Caco-2 (cell line): ENCODE measurements at regions not wholly inside any gene's neighbourhood (a gene's known extent, or its start where the extent isn't known, plus 50 kb on each side); places are given as distances from the start of the nearest gene placed in this dataset.
A peak's percentile ranks its signal among the peaks of the same experiment; 100 is the strongest.

Experiments used
- BruUV-seq: library from RNA; stranded (reverse); fragments of 400-500 nt; replicated peaks from 2 replicates; lab custom pipeline; 2021; lab: Mats Ljungman, UMichigan
- CTCF ChIA-PET: fragments of 300-600 bp; sonication (Branson Sonifier 250); formaldehyde crosslinking; loops from one replicate; lab custom pipeline; 2022; ENCODE audit warnings: antibody characterized with exemption; lab: Charles Lee
- POLR2A ChIA-PET: fragments of 300-600 bp; sonication (Branson Sonifier 250); formaldehyde crosslinking; loops from one replicate; lab custom pipeline; 2022; ENCODE audit warnings: antibody characterized with exemption; lab: Charles Lee
- DNase-seq, 2 experiments: peaks; one replicate each; pipeline versions ENCODE4 v3.0.0 to v3.0.0-alpha.2; 2020 to 2022
- H3K27me3 ChIP-seq: replicated peaks from 2 replicates; pipeline ENCODE4 v1.6.0; 2011; ENCODE audit warnings: low read length; ENCODE audit not compliant: control insufficient read depth, insufficient read depth
- H3K36me3 ChIP-seq: 2 replicates; pipeline ENCODE4 v1.5.1; 2011; ENCODE audit warnings: low read length; ENCODE audit not compliant: control insufficient read depth, insufficient read depth
- H3K4me1 ChIP-seq: fragments of 250-450 bp; sonication (Bioruptor Pico); 2 replicates; pipeline ENCODE4 v1.5.1; 2020; ENCODE audit warnings: mild to moderate bottlenecking
- H3K4me3 ChIP-seq: 2 replicates; pipeline ENCODE4 v1.5.1; 2011; ENCODE audit warnings: low read depth, mild to moderate bottlenecking, control low read depth, low read length
- H3K9me3 ChIP-seq: fragments of 250-450 bp; sonication (Bioruptor Pico); 2 replicates; pipeline ENCODE4 v1.5.1; 2020; ENCODE audit warnings: mild to moderate bottlenecking, moderate library complexity
- H3K27ac Mint-ChIP-seq: one replicate; pipeline ENCODE4 v1.8.0; 2022; ENCODE audit warnings: mixed read lengths; ENCODE audit not compliant: unreplicated experiment
- H3K27me3 Mint-ChIP-seq: one replicate; pipeline ENCODE4 v1.8.0; 2022; ENCODE audit warnings: mixed read lengths; ENCODE audit not compliant: insufficient read depth, unreplicated experiment
- H3K36me3 Mint-ChIP-seq: one replicate; pipeline ENCODE4 v1.8.0; 2022; ENCODE audit warnings: mild to moderate bottlenecking, mixed read lengths; ENCODE audit not compliant: insufficient read depth, unreplicated experiment
- H3K4me1 Mint-ChIP-seq: one replicate; pipeline ENCODE4 v1.8.0; 2022; ENCODE audit warnings: low read depth, mixed read lengths; ENCODE audit not compliant: unreplicated experiment
- H3K4me3 Mint-ChIP-seq: one replicate; pipeline ENCODE4 v1.8.0; 2022; ENCODE audit warnings: mild to moderate bottlenecking, moderate library complexity, mixed read lengths; ENCODE audit not compliant: unreplicated experiment
- H3K9me3 Mint-ChIP-seq: one replicate; pipeline ENCODE4 v1.8.0; 2022; ENCODE audit warnings: mixed read lengths; ENCODE audit not compliant: unreplicated experiment
- intact Hi-C: fragments of 100-400 bp; cut with micrococcal nuclease; formaldehyde crosslinking; loops from one replicate; pipeline ENCODE4 v1.10.0; 2022; ENCODE audit not compliant: unreplicated experiment
- TF ChIP-seq, protein P1 (sequence below), 2 experiments: fragments of 200-600 bp in 1 of 2; IDR thresholded peaks; 1 replicate in 1 of 2; 2 replicates in 1 of 2; pipeline versions ENCODE4 v1.5.1 to v1.8.0; 2011 to 2022; ENCODE audit warnings: antibody characterized with exemption in 1 of 2, control low read depth in 1 of 2, inconsistent platforms in 1 of 2, low read depth in 1 of 2, low read length in 1 of 2, mild to moderate bottlenecking in 1 of 2, moderate library complexity in 1 of 2; ENCODE audit not compliant: insufficient read depth in 1 of 2, severe bottlenecking in 1 of 2, unreplicated experiment in 1 of 2

DNA sequence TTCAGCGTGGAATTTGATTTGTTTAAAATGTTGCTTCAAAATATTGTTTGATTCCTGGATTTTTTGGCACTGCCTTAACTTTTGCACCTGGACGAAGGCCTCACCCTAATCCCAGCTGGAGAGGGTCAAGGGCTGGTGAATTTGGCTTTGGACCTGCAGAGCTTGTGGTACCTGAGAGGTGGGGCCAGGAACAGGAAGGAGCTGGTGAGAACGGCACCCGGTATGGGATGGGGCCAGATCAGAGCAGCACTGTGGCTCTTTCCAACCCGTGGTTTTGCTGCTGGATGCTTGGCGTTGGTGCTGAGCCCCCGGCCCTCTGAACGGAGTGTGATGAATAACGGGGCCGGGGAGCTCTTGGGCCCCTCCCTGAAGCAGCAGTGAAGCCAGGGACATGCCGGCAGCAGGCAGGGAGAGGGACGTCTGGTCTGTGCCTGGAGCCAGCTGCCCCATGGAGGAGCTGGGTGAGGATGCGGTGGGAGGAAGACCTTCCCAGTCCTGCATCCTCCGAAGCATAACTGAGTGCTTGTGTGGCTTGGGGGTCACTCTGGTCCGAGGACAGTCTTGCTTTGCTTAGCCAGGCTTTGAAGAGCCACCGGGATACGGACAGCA, 275.4 kb downstream of the SEC14L1 start:
- Mint-ChIP-seq H3K27me3 (no peaks in the 10 kb centered on the region), H3K36me3 (peaks cover 22% of the 10 kb centered on the region), H3K27ac (peak overlapping the region; percentile 39), H3K9me3 (no peaks in the 10 kb centered on the region), H3K4me3 (no peak overlapping the region), H3K4me1 (peaks cover 12% of the 10 kb centered on the region)
- TF ChIP-seq, protein P1, sequence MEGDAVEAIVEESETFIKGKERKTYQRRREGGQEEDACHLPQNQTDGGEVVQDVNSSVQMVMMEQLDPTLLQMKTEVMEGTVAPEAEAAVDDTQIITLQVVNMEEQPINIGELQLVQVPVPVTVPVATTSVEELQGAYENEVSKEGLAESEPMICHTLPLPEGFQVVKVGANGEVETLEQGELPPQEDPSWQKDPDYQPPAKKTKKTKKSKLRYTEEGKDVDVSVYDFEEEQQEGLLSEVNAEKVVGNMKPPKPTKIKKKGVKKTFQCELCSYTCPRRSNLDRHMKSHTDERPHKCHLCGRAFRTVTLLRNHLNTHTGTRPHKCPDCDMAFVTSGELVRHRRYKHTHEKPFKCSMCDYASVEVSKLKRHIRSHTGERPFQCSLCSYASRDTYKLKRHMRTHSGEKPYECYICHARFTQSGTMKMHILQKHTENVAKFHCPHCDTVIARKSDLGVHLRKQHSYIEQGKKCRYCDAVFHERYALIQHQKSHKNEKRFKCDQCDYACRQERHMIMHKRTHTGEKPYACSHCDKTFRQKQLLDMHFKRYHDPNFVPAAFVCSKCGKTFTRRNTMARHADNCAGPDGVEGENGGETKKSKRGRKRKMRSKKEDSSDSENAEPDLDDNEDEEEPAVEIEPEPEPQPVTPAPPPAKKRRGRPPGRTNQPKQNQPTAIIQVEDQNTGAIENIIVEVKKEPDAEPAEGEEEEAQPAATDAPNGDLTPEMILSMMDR (IDR thresholded peaks at IDR 0.05; ENCODE audit: insufficient read depth in 1 of 2, low read depth in 1 of 2, low read length in 1 of 2, severe bottlenecking in 1 of 2, unreplicated experiment in 1 of 2) = no peak
- no TSS peak for BruUV-seq
- Histone ChIP-seq H3K4me1 (peaks cover 41% of the 10 kb centered on the region), H3K9me3 (no peaks in the 10 kb centered on the region), H3K27me3 (no peaks in the 10 kb centered on the region), H3K36me3 (no peaks in the 10 kb centered on the region; the same call in 1 of the 2 replicates), H3K4me3 (no peak overlapping the region)
- intact Hi-C loops = no loop called here
- POLR2A ChIA-PET = no interaction called here
- CTCF ChIA-PET = no interaction called here
- DNase-seq = no peak

DNA sequence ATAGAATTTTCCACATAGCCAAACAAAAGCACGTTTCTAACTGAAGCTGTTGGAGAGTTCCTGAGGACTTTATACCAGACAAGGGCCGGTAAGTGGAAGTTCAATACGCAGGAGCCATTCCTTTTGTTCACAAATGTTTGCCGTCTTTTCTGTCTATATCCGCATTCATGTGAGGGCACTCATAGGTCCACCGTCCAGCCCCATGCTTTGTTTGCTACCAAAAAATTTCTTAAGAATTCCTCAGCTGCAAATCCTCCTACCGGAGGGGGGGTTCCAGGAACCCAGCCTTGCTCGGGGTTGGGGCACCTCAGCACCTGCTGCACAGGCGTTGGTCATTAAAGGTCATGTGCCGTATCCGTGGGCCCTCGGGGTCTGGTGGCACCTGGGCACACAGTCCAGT, 276.8 kb downstream of the SEC14L1 start:
- ChIA-PET CTCF (interaction anchor here (0.9 to 1.6 kb wide), 2 partner anchors 13 to 35 kb away, joined by 3 to 7 read pairs; no protein-coding TSS in a partner anchor), POLR2A (interaction anchor here (1.3 kb wide), 1 partner anchor 34 kb away, joined by 3 read pairs; no protein-coding TSS in a partner anchor)
- TF ChIP-seq, protein P1 (IDR thresholded peaks at IDR 0.05; ENCODE audit: insufficient read depth in 1 of 2, low read depth in 1 of 2, low read length in 1 of 2, severe bottlenecking in 1 of 2, unreplicated experiment in 1 of 2) = no peak
- Histone ChIP-seq H3K27me3 (no peaks in the 10 kb centered on the region), H3K4me1 (peaks cover 51% of the 10 kb centered on the region), H3K9me3 (no peaks in the 10 kb centered on the region), H3K36me3 (no peaks in the 10 kb centered on the region; the same call in none of the 2 replicates), H3K4me3 (no peak overlapping the region)
- peaks cover 22% of the 10 kb centered on the region for H3K36me3 Mint-ChIP-seq
- H3K27me3 Mint-ChIP-seq = no peaks in the 10 kb centered on the region
- no TSS peak for BruUV-seq
- peaks cover 18% of the 10 kb centered on the region for H3K4me1 Mint-ChIP-seq
- H3K27ac Mint-ChIP-seq = peak overlapping the region; percentile 39
- peak overlapping the region; percentile 27 for H3K4me3 Mint-ChIP-seq
- no peaks in the 10 kb centered on the region for H3K9me3 Mint-ChIP-seq
- intact Hi-C loops = no loop called here
- DNase-seq = peak; percentile 59 to 74

DNA sequence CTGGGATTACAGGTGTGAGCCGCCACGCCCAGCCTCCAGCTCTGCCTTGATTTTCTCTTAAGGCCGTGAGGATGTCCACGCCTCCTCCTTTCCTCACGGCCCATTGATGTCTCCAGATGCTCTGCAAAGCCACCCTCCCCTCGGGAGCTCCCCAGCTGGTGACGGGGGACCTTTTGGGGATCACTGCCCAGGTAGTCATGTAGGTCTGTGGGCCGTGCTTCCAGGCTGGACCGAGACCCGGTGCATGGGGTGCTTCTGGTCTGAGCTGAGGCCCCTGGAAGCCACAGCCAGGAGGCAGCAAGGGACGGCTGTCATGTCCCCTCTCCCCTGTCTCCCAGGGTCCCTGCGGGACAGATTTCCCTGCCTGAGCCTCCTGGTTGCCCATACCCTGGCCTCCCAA, 277.8 kb downstream of the SEC14L1 start:
- Mint-ChIP-seq H3K27me3 (no peaks in the 10 kb centered on the region), H3K27ac (peak overlapping the region; percentile 39), H3K36me3 (peaks cover 32% of the 10 kb centered on the region), H3K9me3 (no peaks in the 10 kb centered on the region), H3K4me3 (no peak overlapping the region), H3K4me1 (peaks cover 12% of the 10 kb centered on the region)
- intact Hi-C loops = no loop called here
- no TSS peak for BruUV-seq
- no peak overlapping the region for H3K4me3 ChIP-seq
- TF ChIP-seq, protein P1 (IDR thresholded peaks at IDR 0.05; ENCODE audit: insufficient read depth in 1 of 2, low read depth in 1 of 2, low read length in 1 of 2, severe bottlenecking in 1 of 2, unreplicated experiment in 1 of 2) = no peak
- no peak for DNase-seq
- ChIA-PET POLR2A (no interaction called here), CTCF (interaction anchor here (0.9 to 1.6 kb wide), 2 partner anchors 12 to 36 kb away, joined by 3 to 7 read pairs; no protein-coding TSS in a partner anchor)
- H3K9me3 ChIP-seq = no peaks in the 10 kb centered on the region
- no peaks in the 10 kb centered on the region; the same call in none of the 2 replicates for H3K36me3 ChIP-seq
- H3K4me1 ChIP-seq = peaks cover 60% of the 10 kb centered on the region
- no peaks in the 10 kb centered on the region for H3K27me3 ChIP-seq
